Sigmoid colon (tissue), 4 donors: ENCODE measurements at regions not wholly inside any gene's neighbourhood (a gene's known extent, or its start where the extent isn't known, plus 50 kb on each side); places are given as distances from the start of the nearest gene placed in this dataset.

Experiments
- EP300 ChIP-seq, 4 donors: sonication (generic); formaldehyde crosslinking; IDR thresholded peaks; one replicate each; pipeline ENCODE4 v1.6.1; 2017; ENCODE audit warnings: antibody characterized with exemption in 4 of 4
- POLR2A ChIP-seq, 2 donors: fragments of 450-650 bp; IDR thresholded peaks; one replicate each; pipeline ENCODE4 v1.6.1; 2016; ENCODE audit warnings: antibody characterized with exemption in 2 of 2, mild to moderate bottlenecking in 2 of 2, moderate library complexity in 2 of 2
- POLR2AphosphoS5 ChIP-seq, 4 donors: sonication (generic); formaldehyde crosslinking; IDR thresholded peaks; one replicate each; pipeline ENCODE4 v1.6.1; 2017; ENCODE audit warnings: antibody characterized with exemption in 4 of 4
- TF ChIP-seq, protein P1 (sequence below), 4 experiments: fragments of 450-650 bp in 3 of 4; fragments of 200-600 bp in 1 of 4; IDR thresholded peaks; one replicate each; pipeline ENCODE4 v1.5.1; 2016 to 2019; ENCODE audit warnings: antibody characterized with exemption in 4 of 4, mild to moderate bottlenecking in 3 of 4, moderate library complexity in 2 of 4

DNA sequence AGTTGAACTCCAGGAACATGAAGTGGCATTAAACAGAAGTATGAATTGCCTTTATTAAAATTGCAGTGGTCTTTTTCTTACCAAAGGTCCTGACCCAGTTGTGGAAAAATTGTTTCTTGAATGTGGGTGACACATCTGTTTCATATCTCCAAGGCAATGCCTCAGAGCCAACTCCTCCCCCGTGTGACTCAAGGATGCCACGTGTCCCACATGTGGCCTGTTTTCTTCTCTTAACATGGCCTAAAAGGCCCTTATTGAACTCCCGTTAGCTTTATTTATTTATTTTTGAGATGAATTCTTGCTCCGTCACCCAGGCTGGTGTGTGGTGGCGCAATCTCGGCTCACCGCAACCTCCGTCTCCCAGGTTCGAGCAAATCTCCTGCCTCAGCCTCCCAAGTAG is 128.4 kb upstream of the ESR1 start:
- TF ChIP-seq, protein P1, sequence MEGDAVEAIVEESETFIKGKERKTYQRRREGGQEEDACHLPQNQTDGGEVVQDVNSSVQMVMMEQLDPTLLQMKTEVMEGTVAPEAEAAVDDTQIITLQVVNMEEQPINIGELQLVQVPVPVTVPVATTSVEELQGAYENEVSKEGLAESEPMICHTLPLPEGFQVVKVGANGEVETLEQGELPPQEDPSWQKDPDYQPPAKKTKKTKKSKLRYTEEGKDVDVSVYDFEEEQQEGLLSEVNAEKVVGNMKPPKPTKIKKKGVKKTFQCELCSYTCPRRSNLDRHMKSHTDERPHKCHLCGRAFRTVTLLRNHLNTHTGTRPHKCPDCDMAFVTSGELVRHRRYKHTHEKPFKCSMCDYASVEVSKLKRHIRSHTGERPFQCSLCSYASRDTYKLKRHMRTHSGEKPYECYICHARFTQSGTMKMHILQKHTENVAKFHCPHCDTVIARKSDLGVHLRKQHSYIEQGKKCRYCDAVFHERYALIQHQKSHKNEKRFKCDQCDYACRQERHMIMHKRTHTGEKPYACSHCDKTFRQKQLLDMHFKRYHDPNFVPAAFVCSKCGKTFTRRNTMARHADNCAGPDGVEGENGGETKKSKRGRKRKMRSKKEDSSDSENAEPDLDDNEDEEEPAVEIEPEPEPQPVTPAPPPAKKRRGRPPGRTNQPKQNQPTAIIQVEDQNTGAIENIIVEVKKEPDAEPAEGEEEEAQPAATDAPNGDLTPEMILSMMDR (IDR thresholded peaks at IDR 0.05) = no peak
- no peak for TF ChIP-seq POLR2A (IDR thresholded peaks at IDR 0.05)
- TF ChIP-seq POLR2AphosphoS5 (IDR thresholded peaks at IDR 0.05) = peak in 2 of 4 donors; percentile 12 to 50
- no peak for TF ChIP-seq EP300 (IDR thresholded peaks at IDR 0.05)
